Hindlimb muscle (tissue), 1 donor: ENCODE measurements at regions not wholly inside any gene's neighbourhood (a gene's known extent, or its start where the extent isn't known, plus 50 kb on each side); places are given as distances from the start of the nearest gene placed in this dataset.
A peak's percentile ranks its signal among the peaks of the same experiment; 100 is the strongest.
"Not testable (repeated sequence)": the region's sequence is repeated elsewhere in the genome, so short reads cannot be mapped to it uniquely, and the experiment has no call there.

Experiments used
- DNase-seq: peaks from one replicate; pipeline ENCODE4 v3.0.0-alpha.2; 2013

- DNase-seq, result no peak
Measured at GRCh38 chr16:72590151-72590937, 418.4 kb upstream of the PMFBP1 start.

DNA sequence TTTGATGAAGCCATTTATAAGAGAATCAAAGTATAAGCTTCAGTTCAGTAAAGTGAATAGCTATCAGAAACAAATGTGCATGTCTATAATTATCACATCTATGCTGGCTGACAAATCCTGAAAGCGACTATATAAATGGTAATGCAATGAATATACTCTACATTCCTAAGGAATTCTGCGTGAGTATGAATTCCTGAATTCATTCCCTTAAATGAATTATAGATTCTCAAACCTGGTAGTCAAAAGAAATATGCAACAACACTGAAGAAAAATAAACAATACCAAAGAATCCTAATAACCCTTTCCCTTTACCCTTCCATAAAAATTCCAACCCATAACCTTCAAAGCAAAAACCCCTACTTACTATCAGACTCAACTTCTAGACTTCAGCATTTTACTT lies 416.6 kb upstream of the PMFBP1 start:
- DNase-seq, result no peak

DNA sequence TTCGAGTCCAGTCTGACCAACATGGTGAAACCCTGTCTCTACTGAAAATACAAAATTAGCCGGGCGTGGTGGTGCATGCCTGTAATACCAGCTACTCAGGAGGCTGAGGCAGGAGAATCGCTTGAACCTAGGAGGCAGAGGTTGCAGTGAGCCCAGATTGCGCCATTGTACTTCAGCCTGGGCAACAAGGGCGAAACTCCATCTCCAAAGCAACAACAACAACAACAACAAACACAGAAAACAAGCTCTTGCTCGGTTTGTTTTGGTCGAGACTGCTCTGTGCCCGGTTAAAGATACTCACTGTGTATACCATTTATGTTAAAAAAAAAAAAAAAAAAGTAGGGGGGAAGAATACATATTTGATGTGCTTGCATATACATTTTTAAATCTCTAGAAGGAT lies 406.1 kb upstream of the PMFBP1 start:
- DNase-seq, result not testable (repeated sequence)

- no peak for DNase-seq
Measured at GRCh38 chr16:72576189-72576588, 404.2 kb upstream of the PMFBP1 start.

DNA sequence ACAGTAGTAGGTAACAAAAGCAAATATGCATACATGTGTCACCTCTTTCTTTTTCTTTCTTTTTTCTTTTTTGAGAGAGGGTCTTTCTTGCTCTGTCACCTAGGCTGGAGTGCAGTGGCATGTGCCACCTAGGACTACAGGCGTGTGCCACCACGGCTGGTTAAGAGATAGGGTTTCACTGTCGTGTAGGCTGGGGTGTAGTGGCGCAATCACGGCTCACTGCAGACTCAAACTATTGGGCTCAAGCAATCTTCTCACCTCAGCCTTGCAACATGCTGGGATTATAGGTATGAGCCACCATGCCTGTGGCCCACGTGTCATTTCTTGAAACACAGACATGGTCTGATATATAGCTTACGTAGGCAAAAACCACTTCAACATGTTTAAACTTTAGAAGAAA lies 397.7 kb upstream of the PMFBP1 start:
- DNase-seq, result no peak

- DNase-seq, result no peak
Measured at GRCh38 chr16:72568502-72568901, 396.5 kb upstream of the PMFBP1 start.

DNA sequence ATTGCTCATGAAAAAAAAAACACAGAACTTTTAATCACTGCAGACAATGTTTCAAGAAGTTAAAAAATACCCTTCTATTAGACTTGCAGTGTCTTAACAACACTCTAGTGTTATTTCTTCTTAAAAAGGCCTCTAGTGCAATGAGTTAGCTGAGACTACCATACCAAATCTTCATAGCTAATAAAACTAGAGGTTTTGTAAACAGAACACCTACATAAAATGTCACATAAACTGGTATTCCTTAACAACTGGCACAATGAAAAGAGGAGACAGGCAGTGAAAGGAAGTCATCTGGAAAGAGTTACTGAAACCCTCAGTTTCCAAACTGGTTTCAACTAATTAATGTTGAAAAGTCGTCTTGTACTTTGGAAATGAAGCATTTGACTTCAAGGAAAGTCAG lies 394.2 kb upstream of the PMFBP1 start:
- no peak for DNase-seq

GRCh38 chr16:72565106-72565505 lies 393.2 kb upstream of the PMFBP1 start:
- DNase-seq, result no peak

DNA sequence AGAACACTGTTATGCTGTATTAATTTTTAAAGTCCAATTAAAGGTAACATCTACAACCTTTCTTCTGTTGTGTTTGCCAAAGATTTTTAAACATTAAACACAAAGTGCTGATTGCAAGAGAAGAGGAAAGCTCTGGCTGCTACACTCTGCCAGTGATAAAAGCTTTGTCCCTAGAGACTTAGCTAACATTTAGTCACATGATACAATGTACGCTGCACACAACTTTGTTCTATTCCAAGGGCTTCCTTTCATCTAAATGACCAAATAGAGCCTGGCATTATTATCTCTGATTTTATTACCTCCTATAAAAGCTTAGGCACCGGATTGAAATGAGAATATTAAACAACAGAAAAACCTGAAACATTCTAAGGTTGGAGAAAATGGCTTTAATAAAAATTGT lies 388.7 kb upstream of the PMFBP1 start:
- DNase-seq, result no peak

DNA sequence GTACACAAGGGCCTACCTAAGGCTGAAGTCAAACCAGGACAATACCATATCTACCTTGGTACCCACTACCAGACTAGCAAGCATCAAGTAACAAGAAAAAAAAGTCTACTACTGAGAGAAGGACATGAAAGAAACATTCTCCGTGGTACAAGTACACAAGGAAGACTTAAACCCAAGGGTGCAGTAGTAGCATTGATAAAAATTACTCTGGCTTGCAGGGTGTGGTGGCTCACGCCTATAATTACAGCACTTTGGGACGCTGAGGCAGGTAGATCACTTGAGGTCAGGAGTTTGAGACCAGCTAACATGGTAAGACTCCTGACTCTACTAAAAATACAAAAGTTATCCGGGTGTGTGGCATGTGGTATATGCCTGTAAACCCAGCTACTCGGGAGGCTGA lies 386.5 kb upstream of the PMFBP1 start:
- DNase-seq, result no peak

DNA sequence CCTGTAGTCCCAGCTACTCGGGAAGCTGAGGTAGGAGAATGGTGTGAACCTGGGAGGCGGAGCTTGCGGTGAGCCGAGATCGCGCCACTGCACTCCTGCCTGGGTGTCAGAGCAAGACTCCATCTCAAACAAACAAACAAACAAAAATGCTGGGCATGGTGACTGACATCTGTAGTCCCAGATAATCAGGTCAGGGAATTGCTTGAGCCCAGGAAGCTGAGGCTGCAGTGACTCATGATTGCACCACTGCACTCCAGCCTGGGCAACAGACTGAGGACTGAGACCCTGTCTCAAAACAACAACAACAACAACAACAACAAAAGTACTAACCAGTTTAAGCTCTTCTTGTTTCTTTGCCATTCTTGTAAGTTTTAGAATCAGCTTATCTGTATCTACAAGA lies 383.0 kb upstream of the PMFBP1 start:
- DNase-seq, result no peak

DNA sequence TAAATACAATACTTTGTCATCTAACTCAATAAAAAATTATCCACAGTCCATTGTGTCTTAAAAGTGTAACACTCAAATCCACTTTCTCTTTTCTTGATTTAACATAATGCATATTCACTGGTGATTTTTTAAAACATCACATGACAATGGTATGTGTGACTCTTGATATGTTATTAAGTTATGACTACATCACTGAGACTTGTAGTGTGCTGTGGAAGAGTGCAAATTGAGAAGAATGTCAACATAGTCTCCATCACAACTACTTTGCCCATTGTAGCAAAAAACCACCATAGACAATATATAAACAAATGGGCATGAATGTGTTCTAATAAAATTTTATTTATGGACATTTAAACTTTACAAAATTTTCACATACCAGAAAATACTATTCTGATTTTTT lies 380.7 kb upstream of the PMFBP1 start:
- DNase-seq, result no peak

- DNase-seq, result no peak
Measured at GRCh38 chr16:72551649-72552048, 379.7 kb upstream of the PMFBP1 start.

DNA sequence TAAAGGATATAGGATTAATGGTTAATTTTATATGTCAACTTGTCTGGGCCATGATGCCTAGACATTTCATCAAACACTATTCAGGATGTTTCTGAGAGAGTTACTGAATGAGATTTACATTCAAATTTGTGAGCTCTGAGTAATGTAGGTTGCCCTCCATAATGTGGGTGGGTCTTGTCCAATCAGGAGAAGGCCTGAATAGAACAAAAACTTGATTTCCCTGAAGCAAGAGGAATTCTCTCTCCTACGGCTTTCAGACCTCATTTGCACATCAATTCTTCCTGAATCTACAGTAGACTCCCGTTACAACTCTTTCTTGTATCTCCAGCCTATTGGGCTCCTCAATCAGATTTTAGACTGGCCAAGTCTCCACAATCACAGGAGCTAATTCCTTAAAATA lies 377.9 kb upstream of the PMFBP1 start:
- DNase-seq, result no peak

DNA sequence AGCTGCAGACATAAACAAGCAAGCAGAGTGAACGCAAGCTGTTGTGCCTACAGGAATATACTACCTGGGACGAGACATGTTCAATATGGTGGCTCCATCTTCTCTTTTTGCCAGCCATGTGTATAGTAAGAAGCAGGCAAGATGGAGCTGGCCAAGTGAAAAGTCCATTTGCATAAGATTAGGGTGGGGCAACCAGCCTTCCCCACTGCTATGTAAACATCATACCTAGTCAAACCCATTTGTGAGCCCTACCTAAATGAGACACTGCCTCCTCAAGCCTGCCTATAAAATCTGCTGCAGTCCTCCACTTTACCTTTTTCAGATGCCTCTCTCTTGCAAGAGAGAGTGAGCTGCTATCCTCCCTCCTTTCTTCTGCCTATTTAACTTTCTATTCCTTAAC lies 370.1 kb upstream of the PMFBP1 start:
- no peak for DNase-seq

GRCh38 chr16:72537664-72538063 lies 365.7 kb upstream of the PMFBP1 start:
- DNase-seq, result peak; percentile 42

- DNase-seq, result peak; percentile 5
Measured at GRCh38 chr16:72536723-72537435, 364.9 kb upstream of the PMFBP1 start.

- DNase-seq, result no peak
Measured at GRCh38 chr16:72532906-72533410, 361.0 kb upstream of the PMFBP1 start.

DNA sequence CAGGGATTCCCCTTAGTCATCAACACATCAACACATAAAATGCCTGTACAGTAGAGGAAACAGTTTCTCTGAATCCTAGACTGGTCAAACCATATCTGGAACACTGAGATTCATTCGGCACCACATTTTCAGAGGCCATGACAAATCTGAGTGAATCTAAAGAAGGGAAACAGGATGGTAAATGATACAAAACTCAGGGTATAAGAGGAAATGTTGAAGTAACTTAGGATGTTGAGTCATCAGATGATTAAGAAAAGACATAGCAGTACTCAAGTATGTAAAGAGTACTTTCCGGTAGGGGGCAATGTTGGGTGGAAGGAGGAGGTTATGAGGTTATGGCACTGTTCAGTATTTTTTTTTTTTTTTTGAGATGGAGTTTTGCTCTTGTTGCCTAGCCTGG lies 358.5 kb upstream of the PMFBP1 start:
- DNase-seq, result no peak

DNA sequence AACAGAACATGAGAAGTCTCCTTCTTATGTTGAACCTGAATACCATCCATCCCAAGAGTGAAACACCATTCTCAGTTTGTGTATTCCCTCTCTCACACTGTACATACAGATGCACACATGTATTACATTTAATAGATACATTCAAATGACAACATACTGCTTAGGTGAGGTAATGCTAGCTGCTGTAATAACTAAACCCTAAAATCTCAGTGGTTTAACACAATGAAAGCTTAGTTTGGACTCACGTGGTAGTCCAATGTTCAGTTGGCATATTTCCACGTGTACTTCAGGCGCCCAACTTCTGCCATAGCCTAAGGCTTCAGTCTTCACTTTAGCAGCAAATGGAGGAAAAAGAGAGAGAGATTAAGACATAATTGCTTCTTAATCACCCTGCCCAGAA lies 351.1 kb upstream of the PMFBP1 start:
- no peak for DNase-seq

DNA sequence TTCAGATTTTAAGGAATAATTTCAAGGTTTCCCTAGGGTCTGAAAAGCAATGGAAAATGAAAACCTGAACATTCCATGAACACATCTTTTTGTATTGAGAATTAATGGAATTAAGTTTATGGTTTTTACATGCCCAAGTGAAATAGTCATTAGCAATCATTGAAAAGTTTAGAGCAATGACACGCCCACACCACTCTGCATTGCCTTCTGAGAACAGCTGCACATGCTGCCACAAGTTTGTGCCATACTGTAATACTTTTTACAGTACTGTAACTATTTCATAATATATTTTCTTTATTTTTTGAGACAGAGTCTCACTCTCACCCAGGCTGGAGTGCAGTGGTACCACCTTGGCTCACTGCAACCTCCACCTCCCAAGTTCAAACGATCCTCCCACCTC lies 345.2 kb upstream of the PMFBP1 start:
- no peak for DNase-seq

GRCh38 chr16:72511171-72511570 lies 339.2 kb upstream of the PMFBP1 start:
- no peak for DNase-seq

DNA sequence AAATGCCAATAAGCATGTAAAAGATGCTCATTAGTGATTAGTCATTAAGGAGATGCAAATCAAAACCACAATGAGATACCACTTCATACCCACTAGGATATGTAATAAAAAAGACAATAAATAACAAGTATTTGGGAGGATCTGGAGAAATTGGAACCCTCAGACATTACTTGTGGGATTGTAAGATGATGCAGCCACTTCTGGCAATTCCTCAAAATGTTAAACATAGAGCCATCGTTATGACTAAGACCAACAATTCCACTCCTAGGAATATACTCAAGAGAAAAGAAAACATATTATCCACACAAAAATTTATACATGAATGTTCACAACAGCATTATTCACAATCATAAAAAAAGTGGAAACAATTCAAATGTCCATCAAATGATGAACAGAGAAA lies 336.2 kb upstream of the PMFBP1 start:
- DNase-seq, result no peak

DNA sequence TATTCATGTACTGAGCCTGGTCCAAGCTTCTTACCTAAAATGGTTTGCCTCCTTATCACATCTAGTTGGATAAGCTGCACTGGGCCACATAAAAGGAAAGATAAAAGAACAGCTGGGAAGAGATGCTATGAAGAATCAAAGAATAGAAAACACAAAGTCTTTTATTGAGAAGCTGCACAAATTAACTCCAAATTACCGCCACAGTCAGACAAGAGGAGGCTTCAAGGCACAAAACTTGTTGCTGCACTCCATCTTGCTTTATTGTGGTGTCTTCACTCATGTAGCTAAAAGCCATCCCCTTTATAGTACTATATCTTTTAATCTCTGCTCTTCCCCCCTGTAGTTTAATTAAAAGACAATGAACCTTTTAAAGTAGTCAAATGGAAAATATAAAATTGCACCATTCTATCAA lies 330.6 kb upstream of the PMFBP1 start:
- DNase-seq, result no peak
